ENCODE measurements at regions not wholly inside any gene's neighbourhood (a gene's known extent, or its start where the extent isn't known, plus 50 kb on each side); places are given as distances from the start of the nearest gene placed in this dataset.
"Not testable (repeated sequence)": the region's sequence is repeated elsewhere in the genome, so short reads cannot be mapped to it uniquely, and the experiment has no call there.

- no peak for DNase-seq
Observed at GRCh38 chr20:29763821-29764511, 1493.5 kb upstream of the DEFB115 start.

- DNase-seq: not testable (repeated sequence)
Observed at GRCh38 chr20:29764922-29765610, 1492.4 kb upstream of the DEFB115 start.

DNA sequence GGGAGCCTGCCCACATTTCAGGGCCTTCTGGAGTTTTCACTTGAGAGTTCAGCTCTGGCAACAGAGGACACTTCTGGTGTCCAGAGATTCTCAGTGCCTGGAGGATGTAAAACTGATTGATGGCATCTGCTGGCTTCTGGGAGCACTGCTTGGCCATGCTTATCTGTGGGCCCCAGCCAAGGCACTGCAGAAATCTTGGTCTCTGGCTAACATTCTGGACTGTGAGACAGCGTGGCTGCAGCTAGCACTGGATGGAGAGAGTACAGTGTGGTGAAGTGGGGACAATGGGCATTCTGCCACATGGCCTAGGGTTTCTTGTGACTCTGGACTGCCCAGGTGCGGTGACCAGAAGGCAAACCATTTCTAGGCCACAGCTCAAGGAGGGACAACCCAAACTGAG is 1479.4 kb upstream of the DEFB115 start:
- not testable (repeated sequence) for DNase-seq

- DNase-seq: not testable (repeated sequence)
Observed at GRCh38 chr20:29781217-29781616, 1476.2 kb upstream of the DEFB115 start.

DNA sequence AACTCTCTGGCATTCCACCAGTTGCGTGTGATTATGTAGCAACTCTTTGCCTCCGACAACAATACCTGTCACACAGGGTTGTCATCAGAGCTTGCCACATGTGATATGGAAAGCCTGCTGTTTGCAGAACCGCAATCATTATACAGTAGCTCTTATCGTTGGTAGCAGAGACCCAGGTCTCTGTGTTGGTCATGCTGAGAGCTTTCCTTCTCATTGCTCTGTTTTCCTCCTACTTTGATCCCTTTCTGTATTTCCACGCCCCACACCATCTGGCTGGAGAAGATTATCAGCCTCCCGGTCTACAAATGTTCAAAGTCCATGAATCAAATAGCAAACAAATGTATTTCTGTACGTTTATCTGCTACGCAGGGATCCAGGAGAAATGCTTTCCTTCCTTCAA is 1475.6 kb upstream of the DEFB115 start:
- not testable (repeated sequence) for DNase-seq

DNA sequence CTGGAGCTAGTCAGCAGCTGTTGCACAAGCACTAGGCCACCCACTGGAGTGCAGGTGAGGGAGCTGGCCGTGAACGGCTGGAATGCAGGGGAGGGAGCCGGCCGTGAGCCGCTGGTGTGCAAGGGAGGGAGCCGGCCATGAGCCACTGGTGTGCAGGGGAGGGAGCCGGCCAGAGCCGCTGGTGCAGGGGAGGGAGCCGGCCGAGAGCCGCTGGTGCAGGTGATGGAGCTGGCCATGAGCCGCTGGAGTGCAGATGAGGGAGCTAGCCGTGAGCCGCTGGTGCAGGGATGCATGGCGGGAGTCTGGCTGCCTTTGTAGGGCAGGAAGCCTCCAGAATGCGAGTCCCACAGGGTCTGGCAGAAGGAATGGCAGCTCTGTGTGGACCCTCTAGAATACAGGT is 1470.0 kb upstream of the DEFB115 start:
- DNase-seq: not testable (repeated sequence)

DNA sequence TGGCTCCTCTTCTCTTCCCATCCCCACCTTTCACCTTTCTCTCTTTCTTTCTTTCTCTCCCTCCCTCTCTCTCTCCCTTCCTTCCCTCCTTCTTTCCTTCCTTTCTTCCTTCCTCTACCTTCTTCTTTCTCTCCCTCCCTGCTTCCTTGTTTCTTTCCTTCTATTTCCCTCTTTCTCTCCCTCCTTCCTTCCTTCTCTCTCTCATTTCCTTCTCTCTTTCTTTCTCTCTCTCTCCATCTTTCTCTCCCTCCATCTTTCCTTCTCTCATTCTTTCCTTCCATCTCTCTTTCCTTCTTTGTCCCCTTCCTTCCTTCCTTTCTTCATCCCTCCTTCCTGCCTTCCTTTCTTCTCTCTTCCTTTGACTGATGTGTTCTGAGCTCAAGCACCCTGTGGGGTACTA is 1467.0 kb upstream of the DEFB115 start:
- DNase-seq: no peak

- DNase-seq: not testable (repeated sequence)
Observed at GRCh38 chr20:29831508-29831907, 1426.0 kb upstream of the DEFB115 start.

- not testable (repeated sequence) for DNase-seq
Observed at GRCh38 chr20:29868014-29868413, 1389.5 kb upstream of the DEFB115 start.

GRCh38 chr20:29868688-29869087 is 1388.8 kb upstream of the DEFB115 start:
- not testable (repeated sequence) for DNase-seq

GRCh38 chr20:29871816-29872215 is 1385.6 kb upstream of the DEFB115 start:
- not testable (repeated sequence) for DNase-seq

DNA sequence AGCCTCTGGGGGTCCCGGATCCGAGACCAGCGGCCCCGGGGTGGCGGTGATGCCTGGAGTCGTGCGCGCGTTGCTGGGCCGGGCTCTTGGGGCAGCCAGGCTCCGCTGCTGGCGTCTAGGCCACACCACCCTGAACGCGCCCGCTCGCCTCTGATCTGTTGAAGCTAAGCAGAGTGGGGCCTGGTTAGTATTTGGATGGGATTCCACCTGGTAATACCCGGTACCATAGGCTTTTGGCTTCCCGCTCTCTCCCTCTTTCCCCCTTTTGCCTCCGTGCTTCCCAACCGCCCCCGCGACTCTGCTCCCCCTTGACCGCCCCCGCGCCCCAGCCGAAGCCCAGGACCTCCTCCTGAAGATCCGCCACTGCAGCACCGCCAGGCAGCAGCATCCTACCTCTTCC is 1383.5 kb upstream of the DEFB115 start:
- DNase-seq: peak; percentile 30 to 62 (median 47)

DNA sequence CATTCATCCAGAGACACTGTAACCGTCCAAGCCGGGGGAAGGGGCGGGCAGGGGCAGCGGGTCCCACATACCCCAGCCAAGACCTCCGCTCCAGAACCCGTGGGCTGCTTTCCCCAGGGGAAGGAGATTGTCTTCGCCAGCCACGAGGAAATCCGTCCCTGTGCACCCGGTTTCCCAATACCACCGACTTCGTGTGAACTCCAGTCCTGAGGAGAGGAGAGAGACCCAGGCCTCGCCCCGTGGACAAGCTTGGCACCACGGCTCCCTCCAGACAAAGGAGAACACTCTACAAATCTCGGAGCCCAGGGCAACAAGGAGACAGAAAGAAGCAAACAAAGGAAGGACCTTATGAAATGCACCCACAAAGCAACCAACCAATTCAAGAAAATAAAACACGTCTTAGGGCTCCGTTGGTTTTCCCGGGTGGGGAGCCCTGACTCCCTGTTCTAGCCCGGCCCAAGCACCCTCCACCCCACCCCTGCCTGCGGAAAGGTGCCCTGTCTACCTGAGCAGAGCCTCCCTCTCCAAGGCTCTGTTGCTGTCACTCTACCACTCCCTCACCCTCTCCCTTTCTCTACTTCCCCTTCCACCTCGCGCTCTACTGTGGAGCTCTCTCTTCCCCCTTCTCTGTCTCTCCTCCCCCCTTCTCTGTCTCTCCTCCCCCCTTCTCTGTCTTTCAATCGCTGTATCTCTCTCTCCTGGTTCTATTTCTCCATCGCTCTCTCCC is 1382.8 kb upstream of the DEFB115 start:
- no peak for DNase-seq

GRCh38 chr20:29875321-29876083 is 1382.0 kb upstream of the DEFB115 start:
- not testable (repeated sequence) for DNase-seq

GRCh38 chr20:29876084-29876910 is 1381.2 kb upstream of the DEFB115 start:
- DNase-seq: not testable (repeated sequence)

- DNase-seq: no peak
Observed at GRCh38 chr20:29876911-29877285, 1380.6 kb upstream of the DEFB115 start.

GRCh38 chr20:29877411-29878280 is 1379.8 kb upstream of the DEFB115 start:
- DNase-seq: not testable (repeated sequence)

GRCh38 chr20:29878281-29878741 is 1379.2 kb upstream of the DEFB115 start:
- peak in 1 of 3 donors; percentile 10 for DNase-seq

GRCh38 chr20:29878777-29879442 is 1378.6 kb upstream of the DEFB115 start:
- DNase-seq: no peak

- not testable (repeated sequence) for DNase-seq
Observed at GRCh38 chr20:29881107-29881506, 1376.4 kb upstream of the DEFB115 start.

All from suppressor macrophage treated with lipopolysaccharide for 1 hour (primary cell).